GM19328 (cell line): ENCODE measurements at regions not wholly inside any gene's neighbourhood (a gene's known extent, or its start where the extent isn't known, plus 50 kb on each side); places are given as distances from the start of the nearest gene placed in this dataset.
"Not testable (repeated sequence)": the region's sequence is repeated elsewhere in the genome, so short reads cannot be mapped to it uniquely, and the experiment has no call there.

Experiments
- ATAC-seq: cut with Tn5 transposase; IDR thresholded peaks from one replicate; pipeline ENCODE4 v1.9.1; 2021; ENCODE audit warnings: mild to moderate bottlenecking, moderate library complexity; ENCODE audit not compliant: unreplicated experiment

DNA sequence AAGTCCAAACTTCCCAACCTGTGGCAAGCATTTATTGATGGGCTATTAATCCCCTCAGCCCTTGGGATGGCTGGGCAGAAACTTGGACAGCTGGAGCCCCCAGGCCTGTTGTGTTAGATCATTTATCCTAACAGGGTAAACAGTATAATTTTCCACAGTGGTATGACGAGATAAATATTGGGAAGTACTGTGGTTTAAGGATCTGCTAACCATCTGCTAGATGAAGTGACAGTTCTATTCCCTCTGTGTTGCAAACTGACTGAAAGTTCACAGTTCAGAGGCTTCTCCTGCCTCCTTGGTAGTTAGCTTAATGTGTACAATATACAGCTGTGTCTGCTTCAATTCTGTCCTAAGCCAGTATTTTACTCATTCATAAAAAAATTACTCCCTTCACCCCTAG, 127.5 kb upstream of the CHODL start:
- no peak for ATAC-seq

- ATAC-seq, result no peak
Observed at GRCh38 chr21:18114810-18115209, 129.8 kb upstream of the CHODL start.

- ATAC-seq, result no peak
Observed at GRCh38 chr21:18104802-18105201, 139.8 kb upstream of the CHODL start.

DNA sequence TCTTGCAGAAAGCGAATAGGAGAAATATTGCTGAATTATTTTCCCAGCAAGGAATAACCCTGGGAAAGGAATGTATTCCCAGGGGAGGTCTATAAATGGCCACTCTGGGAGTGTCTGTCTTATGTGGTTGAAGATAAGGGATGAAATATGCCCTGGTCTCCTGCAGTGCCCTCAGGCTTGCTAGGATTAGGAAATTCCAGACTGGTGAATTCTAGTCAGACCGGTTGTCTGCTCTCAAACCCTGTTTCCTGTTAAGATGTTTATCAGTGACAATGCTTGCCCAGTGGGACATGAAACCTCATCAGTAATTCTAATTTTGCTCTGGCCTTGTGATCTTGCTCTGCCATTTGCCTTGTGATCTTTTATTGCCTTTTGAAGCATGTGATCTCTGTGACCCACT, 148.2 kb upstream of the CHODL start:
- ATAC-seq, result not testable (repeated sequence)

GRCh38 chr21:18089786-18090185, 154.8 kb upstream of the CHODL start:
- ATAC-seq, result no peak

DNA sequence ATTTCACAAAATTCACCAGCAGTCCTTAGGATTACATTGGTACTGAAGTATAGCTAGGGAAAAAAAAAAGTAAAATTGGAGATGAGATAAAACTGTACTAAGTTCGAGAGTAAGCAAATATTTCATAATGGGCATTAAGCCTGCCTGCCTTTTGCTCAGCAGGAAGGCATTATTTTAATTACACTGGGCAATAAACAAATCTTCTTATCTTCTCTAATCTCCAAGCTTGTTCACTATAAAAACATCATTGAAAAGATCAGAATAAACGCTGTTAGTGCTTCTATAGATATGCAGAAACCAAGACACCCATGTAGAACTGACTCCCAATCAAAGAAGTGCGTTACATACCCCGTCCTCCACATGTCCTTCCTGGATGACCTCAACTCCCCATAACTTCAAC, 174.2 kb upstream of the CHODL start:
- ATAC-seq, result no peak

DNA sequence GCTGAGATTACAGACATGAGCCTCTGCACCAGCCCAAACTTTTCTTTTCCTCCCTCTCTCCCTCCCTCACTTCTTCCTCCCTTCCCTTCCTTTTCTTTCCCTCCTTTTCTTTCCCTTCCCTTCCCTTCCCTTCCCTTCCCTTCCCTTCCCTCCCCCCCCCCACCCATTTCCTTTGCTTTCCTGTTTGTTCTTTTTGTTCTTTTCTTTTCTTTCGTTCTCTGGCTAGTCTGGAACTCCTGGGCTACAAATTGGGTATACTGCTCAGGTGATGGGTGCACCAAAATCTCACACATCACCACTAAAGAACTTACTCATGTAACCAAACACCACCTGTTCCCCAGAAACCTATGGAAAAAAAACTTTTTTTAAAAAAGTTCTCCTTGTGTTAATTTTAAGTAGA, 174.8 kb upstream of the CHODL start:
- no peak for ATAC-seq

DNA sequence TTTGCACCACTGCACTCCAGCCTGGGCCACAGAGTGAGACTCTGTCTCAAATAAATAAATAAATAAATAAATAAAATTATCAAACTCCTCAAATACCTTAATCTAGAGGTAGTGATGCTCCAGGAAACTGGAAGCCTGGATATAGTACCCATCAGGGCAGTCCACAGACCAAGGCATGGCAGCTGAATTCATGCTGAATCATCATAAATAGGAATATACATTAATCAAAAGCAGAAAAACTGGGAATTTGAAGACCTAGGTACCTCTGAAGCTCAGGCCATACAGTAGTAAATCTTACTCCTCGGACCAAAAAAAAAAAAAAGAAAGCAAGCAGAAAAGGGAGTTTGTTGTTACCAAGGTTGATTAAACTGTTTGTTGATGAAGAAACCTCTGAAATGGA, 184.2 kb upstream of the CHODL start:
- ATAC-seq, result no peak

DNA sequence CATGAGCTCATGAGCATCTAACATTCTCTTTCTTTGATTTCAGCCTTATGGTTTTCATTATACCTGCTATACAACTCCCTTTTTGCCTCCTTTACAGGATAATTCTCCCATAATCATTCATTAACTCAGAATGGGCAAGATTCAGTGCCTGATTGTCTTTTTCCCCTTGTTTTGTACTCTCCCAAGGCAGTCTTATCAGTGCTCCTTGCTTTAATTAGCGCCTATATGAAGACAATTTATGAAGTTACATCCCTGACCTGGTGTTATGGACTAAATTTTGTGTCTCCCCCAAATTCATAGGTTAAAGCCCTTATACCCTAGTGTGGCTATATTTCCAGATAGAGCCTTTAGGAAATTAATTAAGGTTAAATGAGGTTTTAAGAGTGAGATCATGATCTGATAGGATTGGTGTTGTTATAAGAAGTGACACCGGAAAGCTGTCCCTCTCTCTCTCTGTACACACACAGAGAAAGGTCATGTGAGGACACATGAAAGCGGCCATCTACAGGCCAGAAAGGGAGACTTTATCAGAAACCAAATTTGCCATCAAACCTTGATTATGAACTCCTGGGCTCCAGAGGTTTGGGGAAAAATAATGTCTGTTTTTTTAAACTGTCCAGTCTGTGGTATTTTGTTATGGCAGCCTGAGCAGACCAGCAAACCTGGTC, 185.8 kb upstream of the CHODL start:
- no peak for ATAC-seq

GRCh38 chr21:18053151-18053550, 191.5 kb upstream of the CHODL start:
- ATAC-seq, result no peak

GRCh38 chr21:18049461-18049860, 195.2 kb upstream of the CHODL start:
- no peak for ATAC-seq

- no peak for ATAC-seq
Observed at GRCh38 chr21:18041012-18041411, 203.6 kb upstream of the CHODL start.

DNA sequence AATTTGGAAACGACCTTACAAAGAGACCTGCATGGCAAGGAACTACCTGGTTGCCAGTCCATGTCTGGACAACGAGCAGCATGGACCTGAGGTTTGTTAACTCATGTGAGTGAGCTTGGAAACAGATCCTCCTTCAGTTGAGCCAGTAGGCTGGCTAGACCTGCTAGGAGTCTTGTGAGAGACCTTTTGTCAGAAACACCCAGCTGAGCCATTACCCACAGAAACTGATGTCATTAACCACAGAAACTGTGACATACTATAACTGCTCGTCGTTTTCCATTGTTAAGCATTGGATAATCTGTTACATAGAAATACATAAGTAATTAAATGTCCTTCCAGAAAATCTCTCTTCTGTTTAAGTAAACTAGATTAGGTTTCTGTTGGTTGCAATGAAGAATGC, 211.1 kb upstream of the C21orf91 start:
- ATAC-seq, result no peak

GRCh38 chr21:18026359-18026758, 207.2 kb upstream of the C21orf91 start:
- ATAC-seq, result no peak

DNA sequence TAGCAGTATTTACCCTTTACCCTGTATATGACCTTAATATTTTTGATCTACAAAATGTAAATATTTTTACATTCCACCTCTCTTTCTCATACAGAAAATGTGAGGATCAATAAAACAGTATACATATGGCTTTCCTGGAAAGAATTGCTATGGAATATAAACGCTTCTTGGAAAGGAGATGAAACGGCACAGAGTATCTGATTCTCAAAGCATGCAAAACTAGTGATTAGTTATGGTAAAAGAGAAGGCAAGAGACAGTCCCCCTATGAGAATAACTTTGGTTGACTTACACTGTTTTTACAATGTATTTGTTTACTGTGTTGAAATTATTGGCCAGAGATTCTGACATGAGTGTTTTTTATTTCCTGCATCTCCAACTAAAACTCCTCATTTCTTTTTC, 204.6 kb upstream of the C21orf91 start:
- no peak for ATAC-seq

DNA sequence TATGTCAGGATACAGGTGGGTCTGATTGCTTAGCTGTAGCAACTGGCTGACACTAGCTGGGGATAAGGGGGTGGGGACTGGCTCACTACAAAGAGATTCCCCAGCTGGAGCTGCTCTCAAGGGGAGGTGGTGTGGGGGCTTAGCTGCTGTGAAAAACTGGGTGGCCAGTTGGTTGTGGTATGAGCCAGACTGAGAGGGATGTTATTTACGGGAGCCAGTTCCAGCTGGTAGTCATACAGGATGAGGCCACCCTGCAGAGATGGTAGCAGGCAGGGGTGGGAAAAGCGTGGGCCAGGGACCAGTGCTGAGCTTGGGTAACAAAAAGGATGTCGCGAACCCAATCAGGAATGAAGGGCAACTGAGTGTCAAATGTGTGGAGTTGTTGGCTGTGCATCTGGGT, 204.0 kb upstream of the C21orf91 start:
- ATAC-seq, result no peak

DNA sequence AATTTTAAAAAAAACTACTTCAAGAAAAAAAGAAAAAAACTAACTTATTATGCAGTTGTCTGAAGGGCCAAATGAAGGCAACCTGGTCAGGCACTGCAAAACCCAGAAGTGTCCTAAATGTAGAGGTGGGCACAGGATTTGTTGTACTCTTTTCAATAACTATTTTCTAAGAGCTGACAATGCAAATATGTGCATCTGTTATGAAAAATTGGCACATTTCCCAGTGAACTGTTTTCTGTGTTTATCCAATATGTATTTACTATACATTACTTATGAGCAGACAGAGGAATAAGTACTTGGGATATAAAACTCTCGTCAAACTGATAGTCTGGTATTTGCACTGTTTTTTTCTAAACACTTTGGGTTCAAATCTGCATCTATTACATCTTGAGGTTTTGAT, 188.0 kb upstream of the C21orf91 start:
- no peak for ATAC-seq

- ATAC-seq, result no peak
Observed at GRCh38 chr21:18006691-18007090, 187.5 kb upstream of the C21orf91 start.

GRCh38 chr21:18002393-18002792, 183.2 kb upstream of the C21orf91 start:
- no peak for ATAC-seq

DNA sequence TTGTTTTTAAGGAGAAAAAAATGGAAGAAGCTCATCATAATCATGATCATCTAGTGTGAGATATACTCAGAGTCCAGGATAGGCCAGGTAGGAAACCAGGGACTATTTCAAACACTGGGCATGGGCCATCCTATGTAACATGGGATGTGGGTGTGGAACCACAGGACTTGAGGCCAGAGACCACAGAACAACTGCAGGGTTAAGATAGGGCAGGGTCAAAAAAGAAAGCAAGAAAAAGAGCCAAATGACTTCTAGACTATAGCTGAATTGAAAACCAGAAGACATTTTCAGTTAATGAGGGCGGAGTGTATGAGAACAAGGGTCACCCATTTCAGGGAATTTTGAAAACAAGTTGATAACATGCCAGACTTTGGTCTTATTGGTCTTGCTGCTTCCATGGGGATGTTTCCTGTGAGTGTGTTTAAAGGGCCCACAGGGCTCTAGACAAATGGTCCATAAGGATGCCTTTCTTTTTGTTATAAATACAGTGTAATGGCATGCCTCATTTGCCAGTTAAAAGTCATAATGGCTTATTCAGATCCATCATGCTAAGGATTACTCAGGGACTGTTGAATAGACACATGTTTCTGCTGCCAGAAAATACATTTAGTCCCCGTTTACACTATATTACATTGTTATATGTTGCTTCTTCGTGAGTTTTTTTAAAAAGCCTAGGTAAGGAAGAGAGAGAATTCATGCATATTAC, 182.0 kb upstream of the C21orf91 start:
- ATAC-seq, result no peak

- not testable (repeated sequence) for ATAC-seq
Observed at GRCh38 chr21:17998599-17998998, 179.4 kb upstream of the C21orf91 start.

- ATAC-seq, result no peak
Observed at GRCh38 chr21:17989780-17990179, 170.6 kb upstream of the C21orf91 start.

- ATAC-seq, result no peak
Observed at GRCh38 chr21:17988102-17988437, 168.9 kb upstream of the C21orf91 start.
